ENCODE measurements at regions not wholly inside any gene's neighbourhood (a gene's known extent, or its start where the extent isn't known, plus 50 kb on each side); places are given as distances from the start of the nearest gene placed in this dataset.

DNA sequence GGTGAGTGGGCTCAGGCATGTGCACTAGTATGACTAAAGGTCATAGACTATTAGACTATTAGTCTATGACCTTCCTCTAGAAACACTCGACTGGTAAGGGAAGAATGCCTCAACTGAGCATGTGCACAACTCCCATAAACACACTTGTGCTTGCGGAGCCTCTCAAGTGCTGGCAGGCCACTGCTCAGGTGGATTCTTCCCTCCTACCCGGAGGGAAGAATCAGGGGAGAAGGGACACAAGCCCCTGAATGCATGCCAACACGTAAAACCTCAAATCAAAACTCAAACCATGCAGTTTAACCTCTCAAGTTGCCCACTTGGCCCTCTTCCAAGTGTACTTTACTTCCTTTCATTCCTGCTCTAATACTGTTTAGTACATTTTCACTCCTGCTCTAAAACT, 287.6 kb upstream of the SGCG start:
- Histone ChIP-seq H3K9ac (ENCODE audit: control insufficient read depth, extremely low read depth, insufficient read depth, low read length) (no peak overlapping the region), H3K4me3 (ENCODE audit: control insufficient read depth in 2 of 3, extremely low read depth in 1 of 3, insufficient read depth in 2 of 3, low read depth in 1 of 3, low read length in 3 of 3) (no peak overlapping the region), H4K20me1 (ENCODE audit: control insufficient read depth, extremely low read depth, insufficient read depth, low read length) (no peaks in the 10 kb centered on the region), H2AFZ (ENCODE audit: control insufficient read depth, low read length) (no peak overlapping the region), H3K4me1 (ENCODE audit: control insufficient read depth, extremely low read depth, insufficient read depth, low read length) (no peaks in the 10 kb centered on the region), H3K36me3 (ENCODE audit: control insufficient read depth in 2 of 2, extremely low read depth in 1 of 2, insufficient read depth in 2 of 2, low read length in 2 of 2) (no peaks in the 10 kb centered on the region), H3K79me2 (ENCODE audit: control insufficient read depth, insufficient read depth, low read length) (no peaks in the 10 kb centered on the region), H3K4me2 (ENCODE audit: control insufficient read depth, extremely low read depth, insufficient read depth, low read depth, low read length) (no peak overlapping the region), H3K27ac (ENCODE audit: control insufficient read depth, insufficient read depth, low read length) (no peak overlapping the region), H3K9me1 (ENCODE audit: control insufficient read depth, extremely low read depth, insufficient read depth, low read length) (no peaks in the 10 kb centered on the region), H3K27me3 (ENCODE audit: control insufficient read depth, extremely low read depth, insufficient read depth, low read length) (no peaks in the 10 kb centered on the region), H3K9me3 (ENCODE audit: control insufficient read depth, low read depth, low read length) (no peaks in the 10 kb centered on the region)
- dilution Hi-C loops (cut with MboI; ENCODE audit: extremely low pct_ligation_motif_present, low sequenced_read_pairs) = no loop called here
- FAIRE-seq (no peak), DNase-seq (ENCODE audit: low read depth, low spot score) (no peak)
- TF ChIP-seq, protein P1, sequence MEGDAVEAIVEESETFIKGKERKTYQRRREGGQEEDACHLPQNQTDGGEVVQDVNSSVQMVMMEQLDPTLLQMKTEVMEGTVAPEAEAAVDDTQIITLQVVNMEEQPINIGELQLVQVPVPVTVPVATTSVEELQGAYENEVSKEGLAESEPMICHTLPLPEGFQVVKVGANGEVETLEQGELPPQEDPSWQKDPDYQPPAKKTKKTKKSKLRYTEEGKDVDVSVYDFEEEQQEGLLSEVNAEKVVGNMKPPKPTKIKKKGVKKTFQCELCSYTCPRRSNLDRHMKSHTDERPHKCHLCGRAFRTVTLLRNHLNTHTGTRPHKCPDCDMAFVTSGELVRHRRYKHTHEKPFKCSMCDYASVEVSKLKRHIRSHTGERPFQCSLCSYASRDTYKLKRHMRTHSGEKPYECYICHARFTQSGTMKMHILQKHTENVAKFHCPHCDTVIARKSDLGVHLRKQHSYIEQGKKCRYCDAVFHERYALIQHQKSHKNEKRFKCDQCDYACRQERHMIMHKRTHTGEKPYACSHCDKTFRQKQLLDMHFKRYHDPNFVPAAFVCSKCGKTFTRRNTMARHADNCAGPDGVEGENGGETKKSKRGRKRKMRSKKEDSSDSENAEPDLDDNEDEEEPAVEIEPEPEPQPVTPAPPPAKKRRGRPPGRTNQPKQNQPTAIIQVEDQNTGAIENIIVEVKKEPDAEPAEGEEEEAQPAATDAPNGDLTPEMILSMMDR (optimal IDR thresholded peaks at IDR 0.05 in 1 of 3, IDR thresholded peaks at IDR 0.05 in 1 of 3, conservative IDR thresholded peaks at IDR 0.05 in 1 of 3; ENCODE audit: extremely low read depth in 1 of 3, insufficient read depth in 2 of 3, low read length in 3 of 3) = no peak

DNA sequence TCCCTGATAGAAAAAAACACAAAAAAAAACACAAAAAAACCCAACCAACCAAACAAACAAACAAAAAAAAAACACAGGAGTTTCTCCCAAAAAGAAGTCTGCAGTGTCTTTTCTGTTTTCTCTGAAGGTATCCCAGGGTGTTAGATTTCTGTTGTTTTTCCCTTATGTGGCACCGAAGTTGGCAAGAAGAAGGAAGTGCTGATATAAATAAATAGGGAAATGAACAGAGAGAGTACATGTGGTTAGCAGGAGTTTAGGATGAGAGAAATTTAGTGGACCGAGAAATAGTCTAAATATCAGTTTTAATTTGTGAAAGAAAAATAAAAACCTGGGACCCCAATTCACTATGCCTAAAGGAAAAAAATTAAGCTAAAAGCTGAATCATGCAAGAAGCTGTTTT, 287.0 kb upstream of the SGCG start:
- no peak overlapping the region for H3K4me3 ChIP-seq (ENCODE audit: control insufficient read depth in 2 of 3, extremely low read depth in 1 of 3, insufficient read depth in 2 of 3, low read depth in 1 of 3, low read length in 3 of 3)
- DNase-seq (ENCODE audit: low read depth, low spot score) (no peak), FAIRE-seq (no peak)
- no peaks in the 10 kb centered on the region for H4K20me1 ChIP-seq (ENCODE audit: control insufficient read depth, extremely low read depth, insufficient read depth, low read length)
- TF ChIP-seq, protein P1 (optimal IDR thresholded peaks at IDR 0.05 in 1 of 3, IDR thresholded peaks at IDR 0.05 in 1 of 3, conservative IDR thresholded peaks at IDR 0.05 in 1 of 3; ENCODE audit: extremely low read depth in 1 of 3, insufficient read depth in 2 of 3, low read length in 3 of 3) = no peak
- no peak for TF ChIP-seq EZH2 (IDR thresholded peaks at IDR 0.05; ENCODE audit: low read length)
- no peak overlapping the region for H3K9ac ChIP-seq (ENCODE audit: control insufficient read depth, extremely low read depth, insufficient read depth, low read length)
- H3K27ac ChIP-seq (ENCODE audit: control insufficient read depth, insufficient read depth, low read length) = no peak overlapping the region
- no peaks in the 10 kb centered on the region for H3K36me3 ChIP-seq (ENCODE audit: control insufficient read depth in 2 of 2, extremely low read depth in 1 of 2, insufficient read depth in 2 of 2, low read length in 2 of 2)
- H3K9me3 ChIP-seq (ENCODE audit: control insufficient read depth, low read depth, low read length) = no peaks in the 10 kb centered on the region
- no peaks in the 10 kb centered on the region for H3K27me3 ChIP-seq (ENCODE audit: control insufficient read depth, extremely low read depth, insufficient read depth, low read length)
- H2AFZ ChIP-seq (ENCODE audit: control insufficient read depth, low read length) = no peak overlapping the region
- H3K4me1 ChIP-seq (ENCODE audit: control insufficient read depth, extremely low read depth, insufficient read depth, low read length) = no peaks in the 10 kb centered on the region
- H3K79me2 ChIP-seq (ENCODE audit: control insufficient read depth, insufficient read depth, low read length) = no peaks in the 10 kb centered on the region
- H3K9me1 ChIP-seq (ENCODE audit: control insufficient read depth, extremely low read depth, insufficient read depth, low read length) = no peaks in the 10 kb centered on the region
- dilution Hi-C loops (cut with MboI; ENCODE audit: extremely low pct_ligation_motif_present, low sequenced_read_pairs) = no loop called here
- no peak overlapping the region for H3K4me2 ChIP-seq (ENCODE audit: control insufficient read depth, extremely low read depth, insufficient read depth, low read depth, low read length)

Data from keratinocyte (primary cell).